OCI-LY7 (cell line): ENCODE measurements at regions not wholly inside any gene's neighbourhood (a gene's known extent, or its start where the extent isn't known, plus 50 kb on each side); places are given as distances from the start of the nearest gene placed in this dataset.
"Not testable (repeated sequence)": the region's sequence is repeated elsewhere in the genome, so short reads cannot be mapped to it uniquely, and the experiment has no call there.

Experiments used
- BruUV-seq: library from RNA; stranded (reverse); fragments of 400-500 nt; replicated peaks from 2 replicates; lab custom pipeline; 2021; lab: Mats Ljungman, UMichigan
- CTCF ChIA-PET: fragments of 300-600 bp; sonication (Branson Sonifier 250); formaldehyde crosslinking; loops from one replicate; lab custom pipeline; 2022; ENCODE audit warnings: antibody characterized with exemption; ENCODE audit not compliant: unreplicated experiment; lab: Charles Lee
- POLR2A ChIA-PET: fragments of 300-600 bp; sonication (Branson Sonifier 250); formaldehyde crosslinking; loops from one replicate; lab custom pipeline; 2022; ENCODE audit warnings: antibody characterized with exemption; lab: Charles Lee
- DNase-seq: peaks from one replicate; pipeline ENCODE4 v3.0.0-alpha.2; 2015; ENCODE audit warnings: low spot score
- H2AFZ ChIP-seq: fragments of 200-600 bp; sonication (generic), shearing (Covaris generic); 2 replicates; pipeline ENCODE4 v1.6.1; 2014; ENCODE audit warnings: mild to moderate bottlenecking, antibody characterized with exemption, low read length, moderate library complexity
- H3K27ac ChIP-seq: fragments of 200-600 bp; sonication (generic); 2 replicates; pipeline ENCODE4 v1.5.1; 2014; ENCODE audit warnings: mixed run types, low read depth, mild to moderate bottlenecking, moderate library complexity, low read length, inconsistent platforms; ENCODE audit not compliant: poor library complexity, severe bottlenecking
- H3K36me3 ChIP-seq: fragments of 200-600 bp; sonication (generic); 2 replicates; pipeline ENCODE4 v1.6.1; 2014; ENCODE audit warnings: mild to moderate bottlenecking, antibody characterized with exemption, low read length, moderate library complexity, mixed read lengths; ENCODE audit not compliant: insufficient read depth
- H3K4me1 ChIP-seq: fragments of 200-600 bp; sonication (generic); 2 replicates; pipeline ENCODE4 v1.5.1; 2014; ENCODE audit warnings: mild to moderate bottlenecking, low read length; ENCODE audit not compliant: insufficient read depth, poor library complexity, severe bottlenecking
- H3K4me2 ChIP-seq: fragments of 200-600 bp; sonication (generic); 2 replicates; pipeline ENCODE4 v1.6.1; 2014; ENCODE audit warnings: mild to moderate bottlenecking, low read length
- H3K4me3 ChIP-seq: fragments of 200-600 bp; sonication (generic); 2 replicates; pipeline ENCODE4 v1.5.1; 2014; ENCODE audit warnings: mild to moderate bottlenecking, low read depth, low read length; ENCODE audit not compliant: poor library complexity, severe bottlenecking
- H3K79me2 ChIP-seq: fragments of 200-600 bp; sonication (generic); 2 replicates; pipeline ENCODE4 v1.6.1; 2016; ENCODE audit warnings: low read depth, mild to moderate bottlenecking, low read length, moderate library complexity, mixed read lengths; ENCODE audit not compliant: insufficient read depth
- H3K9me2 ChIP-seq: fragments of 200-600 bp; sonication (generic); 2 replicates; pipeline ENCODE4 v1.6.1; 2016; ENCODE audit warnings: mild to moderate bottlenecking, low read length, mixed read lengths; ENCODE audit not compliant: insufficient read depth
- H3K9me3 ChIP-seq: fragments of 200-600 bp; sonication (generic); 2 replicates; pipeline ENCODE4 v1.6.1; 2014; ENCODE audit warnings: mild to moderate bottlenecking, mixed run types, low read length, mixed read lengths
- H4K20me1 ChIP-seq: fragments of 200-600 bp; sonication (generic); 2 replicates; pipeline ENCODE4 v1.6.1; 2014; ENCODE audit warnings: mild to moderate bottlenecking, antibody characterized with exemption, low read length, moderate library complexity, mixed read lengths; ENCODE audit not compliant: insufficient read depth
- EZH2phosphoT487 ChIP-seq: fragments of 200-600 bp; sonication (generic); IDR thresholded peaks from 2 replicates; pipeline ENCODE4 v1.6.1; 2018; ENCODE audit warnings: low read depth, borderline replicate concordance, mild to moderate bottlenecking, mixed run types, antibody characterized with exemption, low read length, moderate library complexity, mixed read lengths
- intact Hi-C: fragments of 100-400 bp; cut with micrococcal nuclease; formaldehyde crosslinking; loops from one replicate; pipeline ENCODE4 v1.10.0; 2022; ENCODE audit not compliant: unreplicated experiment
- TF ChIP-seq, protein P1 (sequence below): fragments of 200-600 bp; sonication (generic); conservative IDR thresholded peaks from 2 replicates; pipeline ENCODE4 v1.5.1; 2014; ENCODE audit warnings: mild to moderate bottlenecking, antibody characterized with exemption, low read length, moderate library complexity, mixed read lengths

DNA sequence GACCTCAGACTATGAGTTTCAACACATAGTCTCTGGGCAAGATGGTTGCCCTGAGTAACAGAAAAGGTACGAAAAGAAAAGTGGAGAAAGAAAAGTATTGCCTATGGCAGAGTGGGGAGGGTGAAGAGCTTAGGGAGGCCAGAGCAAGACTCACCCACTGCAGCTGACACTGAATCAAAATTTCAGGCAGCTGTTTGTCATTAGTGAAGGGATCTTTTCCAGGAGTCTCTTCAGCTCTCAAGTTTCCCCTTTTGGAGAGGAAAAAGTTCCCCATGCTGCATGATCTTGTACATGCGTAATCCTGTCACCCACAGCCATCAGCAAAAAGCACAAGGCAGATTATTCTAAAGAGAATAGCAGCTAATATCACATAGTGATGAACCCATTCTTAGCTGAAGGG lies 616.9 kb upstream of the GBE1 start:
- no peak overlapping the region for H3K27ac ChIP-seq
- H3K4me1 ChIP-seq: no peaks in the 10 kb centered on the region
- peaks cover 10% of the 10 kb centered on the region for H3K9me3 ChIP-seq
- H2AFZ ChIP-seq: no peak overlapping the region
- POLR2A ChIA-PET: interaction anchor here (0.6 to 0.7 kb wide), 2 partner anchors 199 to 1061 kb away, joined by 3 to 4 read pairs; no protein-coding TSS in a partner anchor
- intact Hi-C loops: no loop called here
- no peak for DNase-seq
- H3K36me3 ChIP-seq: no peaks in the 10 kb centered on the region
- H3K9me2 ChIP-seq: no peaks in the 10 kb centered on the region
- H3K4me2 ChIP-seq: no peak overlapping the region
- CTCF ChIA-PET: no interaction called here
- BruUV-seq: no TSS peak
- TF ChIP-seq, protein P1, sequence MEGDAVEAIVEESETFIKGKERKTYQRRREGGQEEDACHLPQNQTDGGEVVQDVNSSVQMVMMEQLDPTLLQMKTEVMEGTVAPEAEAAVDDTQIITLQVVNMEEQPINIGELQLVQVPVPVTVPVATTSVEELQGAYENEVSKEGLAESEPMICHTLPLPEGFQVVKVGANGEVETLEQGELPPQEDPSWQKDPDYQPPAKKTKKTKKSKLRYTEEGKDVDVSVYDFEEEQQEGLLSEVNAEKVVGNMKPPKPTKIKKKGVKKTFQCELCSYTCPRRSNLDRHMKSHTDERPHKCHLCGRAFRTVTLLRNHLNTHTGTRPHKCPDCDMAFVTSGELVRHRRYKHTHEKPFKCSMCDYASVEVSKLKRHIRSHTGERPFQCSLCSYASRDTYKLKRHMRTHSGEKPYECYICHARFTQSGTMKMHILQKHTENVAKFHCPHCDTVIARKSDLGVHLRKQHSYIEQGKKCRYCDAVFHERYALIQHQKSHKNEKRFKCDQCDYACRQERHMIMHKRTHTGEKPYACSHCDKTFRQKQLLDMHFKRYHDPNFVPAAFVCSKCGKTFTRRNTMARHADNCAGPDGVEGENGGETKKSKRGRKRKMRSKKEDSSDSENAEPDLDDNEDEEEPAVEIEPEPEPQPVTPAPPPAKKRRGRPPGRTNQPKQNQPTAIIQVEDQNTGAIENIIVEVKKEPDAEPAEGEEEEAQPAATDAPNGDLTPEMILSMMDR: no peak
- TF ChIP-seq EZH2phosphoT487: no peak
- H3K79me2 ChIP-seq: no peaks in the 10 kb centered on the region
- no peak overlapping the region for H3K4me3 ChIP-seq
- no peaks in the 10 kb centered on the region for H4K20me1 ChIP-seq

DNA sequence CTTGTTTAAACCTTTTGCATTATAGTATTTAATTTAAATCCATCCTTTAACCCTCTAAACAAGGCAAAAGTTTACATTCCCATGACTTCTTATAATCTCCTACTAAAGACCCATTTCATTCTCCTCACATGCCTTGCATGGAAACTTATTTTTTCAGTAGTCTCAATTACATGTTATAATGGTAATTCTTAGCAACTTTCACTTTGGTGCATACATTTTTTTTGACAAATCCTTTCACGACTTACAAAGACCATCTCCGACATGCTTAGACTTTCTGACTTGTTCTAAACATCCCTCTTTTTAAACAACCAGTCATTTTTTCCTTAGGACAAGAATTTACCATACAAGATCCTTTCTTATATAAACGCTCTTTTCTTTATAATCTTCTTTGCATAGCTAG lies 615.4 kb upstream of the GBE1 start:
- no TSS peak for BruUV-seq
- Histone ChIP-seq H3K36me3 (no peaks in the 10 kb centered on the region), H4K20me1 (no peaks in the 10 kb centered on the region), H3K79me2 (no peaks in the 10 kb centered on the region), H2AFZ (no peak overlapping the region), H3K9me3 (peaks cover 10% of the 10 kb centered on the region), H3K4me2 (no peak overlapping the region), H3K4me3 (no peak overlapping the region), H3K4me1 (no peaks in the 10 kb centered on the region), H3K9me2 (no peaks in the 10 kb centered on the region), H3K27ac (no peak overlapping the region)
- ChIA-PET CTCF (no interaction called here), POLR2A (interaction anchor here (0.6 kb wide), 1 partner anchor 256 kb away, joined by 3 read pairs; no protein-coding TSS in a partner anchor)
- peak; percentile 36 for DNase-seq
- intact Hi-C loops: no loop called here
- no peak for TF ChIP-seq EZH2phosphoT487
- TF ChIP-seq, protein P1: no peak

DNA sequence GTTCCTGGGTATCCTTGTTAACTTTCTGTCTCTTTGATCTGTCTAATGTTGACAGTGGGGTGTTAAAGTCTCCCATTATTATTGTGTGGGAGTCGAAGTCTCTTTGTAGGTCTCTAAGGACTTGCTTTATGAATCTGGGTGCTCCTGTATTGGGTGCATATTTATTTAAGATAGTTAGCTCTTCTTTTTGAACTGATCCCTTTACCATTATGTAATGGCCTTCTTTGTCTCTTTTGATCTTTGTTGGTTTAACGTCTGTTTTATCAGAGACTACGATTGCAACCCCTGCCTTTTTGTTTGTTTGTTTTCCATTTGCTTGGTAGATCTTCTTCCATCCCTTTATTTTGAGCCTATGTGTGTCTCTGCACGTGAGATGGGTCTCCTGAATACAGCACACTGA lies 612.4 kb upstream of the GBE1 start:
- H2AFZ ChIP-seq, H3K9me2 ChIP-seq, BruUV-seq, H4K20me1 ChIP-seq, H3K27ac ChIP-seq, H3K4me1 ChIP-seq, POLR2A ChIA-PET, H3K36me3 ChIP-seq, H3K4me3 ChIP-seq, H3K4me2 ChIP-seq, CTCF ChIA-PET, H3K79me2 ChIP-seq, DNase-seq, intact Hi-C loops: not testable (repeated sequence)
- H3K9me3 ChIP-seq: peaks cover 10% of the 10 kb centered on the region
